CD4-positive, alpha-beta T cell treated with Interleukin-10 for 1 hour (primary cell): ENCODE measurements at regions not wholly inside any gene's neighbourhood (a gene's known extent, or its start where the extent isn't known, plus 50 kb on each side); places are given as distances from the start of the nearest gene placed in this dataset.

ENCODE experiments used
- DNase-seq: peaks from one replicate; pipeline ENCODE4 v3.0.0-alpha.2; 2020

- no peak for DNase-seq
These were observed 143.9 kb upstream of the KLHL29 start for GRCh38 chr2:23241121-23241520.

- DNase-seq, result no peak
These were observed 143.3 kb upstream of the KLHL29 start for GRCh38 chr2:23241611-23242245.

- no peak for DNase-seq
These were observed 141.8 kb upstream of the KLHL29 start for GRCh38 chr2:23243073-23243659.

GRCh38 chr2:23244617-23245016, 140.4 kb upstream of the KLHL29 start:
- no peak for DNase-seq

GRCh38 chr2:23246992-23247683, 137.8 kb upstream of the KLHL29 start:
- DNase-seq, result no peak

GRCh38 chr2:23248667-23249066, 136.3 kb upstream of the KLHL29 start:
- DNase-seq, result no peak

- DNase-seq, result no peak
These were observed 135.6 kb upstream of the KLHL29 start for GRCh38 chr2:23249348-23249747.

- DNase-seq, result no peak
These were observed 134.6 kb upstream of the KLHL29 start for GRCh38 chr2:23250371-23250770.

- DNase-seq, result no peak
These were observed 128.3 kb upstream of the KLHL29 start for GRCh38 chr2:23256643-23257042.

GRCh38 chr2:23260621-23261020, 124.4 kb upstream of the KLHL29 start:
- DNase-seq, result no peak

GRCh38 chr2:23268467-23269263, 116.3 kb upstream of the KLHL29 start:
- no peak for DNase-seq

GRCh38 chr2:23269747-23270146, 115.2 kb upstream of the KLHL29 start:
- no peak for DNase-seq

- DNase-seq, result no peak
These were observed 114.2 kb upstream of the KLHL29 start for GRCh38 chr2:23270810-23271209.

GRCh38 chr2:23271230-23271629, 113.7 kb upstream of the KLHL29 start:
- no peak for DNase-seq

- DNase-seq, result no peak
These were observed 111.2 kb upstream of the KLHL29 start for GRCh38 chr2:23273786-23274185.

GRCh38 chr2:23280401-23280800, 104.6 kb upstream of the KLHL29 start:
- no peak for DNase-seq

- no peak for DNase-seq
These were observed 101.3 kb upstream of the KLHL29 start for GRCh38 chr2:23283653-23284052.

- no peak for DNase-seq
These were observed 99.7 kb upstream of the KLHL29 start for GRCh38 chr2:23285091-23285800.

- DNase-seq, result no peak
These were observed 98.8 kb upstream of the KLHL29 start for GRCh38 chr2:23286031-23286757.

- DNase-seq, result no peak
These were observed 97.9 kb upstream of the KLHL29 start for GRCh38 chr2:23286758-23287704.

- DNase-seq, result no peak
These were observed 95.3 kb upstream of the KLHL29 start for GRCh38 chr2:23289671-23290070.
